ENCODE measurements at regions not wholly inside any gene's neighbourhood (a gene's known extent, or its start where the extent isn't known, plus 50 kb on each side); places are given as distances from the start of the nearest gene placed in this dataset.

- Histone ChIP-seq H3K4me3 (ENCODE audit: low read length in 2 of 2) (no peak overlapping the region), H3K27me3 (ENCODE audit: control insufficient read depth in 2 of 2, insufficient read depth in 1 of 2, low read length in 1 of 2) (no peaks in the 10 kb centered on the region), H3K36me3 (ENCODE audit: control insufficient read depth in 2 of 2, insufficient read depth in 2 of 2, low read length in 1 of 2) (no peaks in the 10 kb centered on the region), H3K4me1 (ENCODE audit: control insufficient read depth in 2 of 2, insufficient read depth in 2 of 2, low read length in 2 of 2) (no peaks in the 10 kb centered on the region), H3K9me3 (ENCODE audit: control insufficient read depth in 2 of 2, insufficient read depth in 1 of 2, low read length in 1 of 2) (peaks cover 0 to 2% of the 10 kb centered on the region in 2 donors), H3K27ac (ENCODE audit: low read depth in 1 of 2, low read length in 1 of 2) (no peak overlapping the region)
- no peak for DNase-seq (ENCODE audit: low read depth in 6 of 9, low spot score in 9 of 9)
These were observed 147.2 kb upstream of the EEPD1 start for GRCh38 chr7:36005876-36006275.

GRCh38 chr7:36006636-36007229, 146.3 kb upstream of the EEPD1 start:
- WGBS, result 91% methylated on average over 5 of the region's 5 CpGs
- Histone ChIP-seq H3K27ac (ENCODE audit: low read depth in 1 of 2, low read length in 1 of 2) (no peak overlapping the region), H3K4me1 (ENCODE audit: control insufficient read depth in 2 of 2, insufficient read depth in 2 of 2, low read length in 2 of 2) (no peaks in the 10 kb centered on the region), H3K9me3 (ENCODE audit: control insufficient read depth in 2 of 2, insufficient read depth in 1 of 2, low read length in 1 of 2) (no peaks in the 10 kb centered on the region), H3K27me3 (ENCODE audit: control insufficient read depth in 2 of 2, insufficient read depth in 1 of 2, low read length in 1 of 2) (no peaks in the 10 kb centered on the region), H3K36me3 (ENCODE audit: control insufficient read depth in 2 of 2, insufficient read depth in 2 of 2, low read length in 1 of 2) (no peaks in the 10 kb centered on the region), H3K4me3 (ENCODE audit: low read length in 2 of 2) (no peak overlapping the region)
- DNase-seq (ENCODE audit: low read depth in 6 of 9, low spot score in 9 of 9), result no peak

GRCh38 chr7:36010656-36011587, 142.1 kb upstream of the EEPD1 start:
- no peaks in the 10 kb centered on the region for H3K4me1 ChIP-seq (ENCODE audit: control insufficient read depth in 2 of 2, insufficient read depth in 2 of 2, low read length in 2 of 2)
- H3K9me3 ChIP-seq (ENCODE audit: control insufficient read depth in 2 of 2, insufficient read depth in 1 of 2, low read length in 1 of 2), result no peaks in the 10 kb centered on the region
- no peaks in the 10 kb centered on the region for H3K27me3 ChIP-seq (ENCODE audit: control insufficient read depth in 2 of 2, insufficient read depth in 1 of 2, low read length in 1 of 2)
- no peaks in the 10 kb centered on the region for H3K36me3 ChIP-seq (ENCODE audit: control insufficient read depth in 2 of 2, insufficient read depth in 2 of 2, low read length in 1 of 2)
- 98% methylated on average over 11 of the region's 11 CpGs for WGBS
- no peak overlapping the region for H3K27ac ChIP-seq (ENCODE audit: low read depth in 1 of 2, low read length in 1 of 2)
- DNase-seq (ENCODE audit: low read depth in 6 of 9, low spot score in 9 of 9), result no peak
- no peak overlapping the region for H3K4me3 ChIP-seq (ENCODE audit: low read length in 2 of 2)

- DNase-seq (ENCODE audit: low read depth in 6 of 9, low spot score in 9 of 9), result no peak
- Histone ChIP-seq H3K4me1 (ENCODE audit: control insufficient read depth in 2 of 2, insufficient read depth in 2 of 2, low read length in 2 of 2) (no peaks in the 10 kb centered on the region), H3K4me3 (ENCODE audit: low read length in 2 of 2) (no peak overlapping the region), H3K27ac (ENCODE audit: low read depth in 1 of 2, low read length in 1 of 2) (no peak overlapping the region), H3K9me3 (ENCODE audit: control insufficient read depth in 2 of 2, insufficient read depth in 1 of 2, low read length in 1 of 2) (no peaks in the 10 kb centered on the region), H3K27me3 (ENCODE audit: control insufficient read depth in 2 of 2, insufficient read depth in 1 of 2, low read length in 1 of 2) (no peaks in the 10 kb centered on the region), H3K36me3 (ENCODE audit: control insufficient read depth in 2 of 2, insufficient read depth in 2 of 2, low read length in 1 of 2) (no peaks in the 10 kb centered on the region)
- 81% methylated on average over 8 of the region's 8 CpGs for WGBS
These were observed 141.5 kb upstream of the EEPD1 start for GRCh38 chr7:36011588-36011965.

- no peak overlapping the region for H3K4me3 ChIP-seq (ENCODE audit: low read length in 2 of 2)
- no peaks in the 10 kb centered on the region for H3K27me3 ChIP-seq (ENCODE audit: control insufficient read depth in 2 of 2, insufficient read depth in 1 of 2, low read length in 1 of 2)
- no peaks in the 10 kb centered on the region for H3K36me3 ChIP-seq (ENCODE audit: control insufficient read depth in 2 of 2, insufficient read depth in 2 of 2, low read length in 1 of 2)
- WGBS, result 97% methylated on average over 7 of the region's 7 CpGs
- H3K27ac ChIP-seq (ENCODE audit: low read depth in 1 of 2, low read length in 1 of 2), result no peak overlapping the region
- no peaks in the 10 kb centered on the region for H3K9me3 ChIP-seq (ENCODE audit: control insufficient read depth in 2 of 2, insufficient read depth in 1 of 2, low read length in 1 of 2)
- no peaks in the 10 kb centered on the region for H3K4me1 ChIP-seq (ENCODE audit: control insufficient read depth in 2 of 2, insufficient read depth in 2 of 2, low read length in 2 of 2)
- no peak for DNase-seq (ENCODE audit: low read depth in 6 of 9, low spot score in 9 of 9)
These were observed 139.6 kb upstream of the EEPD1 start for GRCh38 chr7:36013246-36014014.

GRCh38 chr7:36014961-36015360, 138.1 kb upstream of the EEPD1 start:
- Histone ChIP-seq H3K9me3 (ENCODE audit: control insufficient read depth in 2 of 2, insufficient read depth in 1 of 2, low read length in 1 of 2) (no peaks in the 10 kb centered on the region), H3K27ac (ENCODE audit: low read depth in 1 of 2, low read length in 1 of 2) (no peak overlapping the region), H3K4me3 (ENCODE audit: low read length in 2 of 2) (no peak overlapping the region), H3K4me1 (ENCODE audit: control insufficient read depth in 2 of 2, insufficient read depth in 2 of 2, low read length in 2 of 2) (no peaks in the 10 kb centered on the region), H3K27me3 (ENCODE audit: control insufficient read depth in 2 of 2, insufficient read depth in 1 of 2, low read length in 1 of 2) (no peaks in the 10 kb centered on the region), H3K36me3 (ENCODE audit: control insufficient read depth in 2 of 2, insufficient read depth in 2 of 2, low read length in 1 of 2) (no peaks in the 10 kb centered on the region)
- WGBS, result 99% methylated on average over 9 of the region's 9 CpGs
- no peak for DNase-seq (ENCODE audit: low read depth in 6 of 9, low spot score in 9 of 9)

- H3K36me3 ChIP-seq (ENCODE audit: control insufficient read depth in 2 of 2, insufficient read depth in 2 of 2, low read length in 1 of 2), result no peaks in the 10 kb centered on the region
- no peak overlapping the region for H3K4me3 ChIP-seq (ENCODE audit: low read length in 2 of 2)
- H3K27ac ChIP-seq (ENCODE audit: low read depth in 1 of 2, low read length in 1 of 2), result no peak overlapping the region
- no peaks in the 10 kb centered on the region for H3K4me1 ChIP-seq (ENCODE audit: control insufficient read depth in 2 of 2, insufficient read depth in 2 of 2, low read length in 2 of 2)
- no peak for DNase-seq (ENCODE audit: low read depth in 6 of 9, low spot score in 9 of 9)
- H3K9me3 ChIP-seq (ENCODE audit: control insufficient read depth in 2 of 2, insufficient read depth in 1 of 2, low read length in 1 of 2), result no peaks in the 10 kb centered on the region
- WGBS, result 96% methylated on average over 2 of the region's 2 CpGs
- H3K27me3 ChIP-seq (ENCODE audit: control insufficient read depth in 2 of 2, insufficient read depth in 1 of 2, low read length in 1 of 2), result no peaks in the 10 kb centered on the region
These were observed 137.3 kb upstream of the EEPD1 start for GRCh38 chr7:36015733-36016132.

- Histone ChIP-seq H3K27me3 (ENCODE audit: control insufficient read depth in 2 of 2, insufficient read depth in 1 of 2, low read length in 1 of 2) (no peaks in the 10 kb centered on the region), H3K36me3 (ENCODE audit: control insufficient read depth in 2 of 2, insufficient read depth in 2 of 2, low read length in 1 of 2) (no peaks in the 10 kb centered on the region), H3K4me3 (ENCODE audit: low read length in 2 of 2) (no peak overlapping the region), H3K27ac (ENCODE audit: low read depth in 1 of 2, low read length in 1 of 2) (no peak overlapping the region), H3K4me1 (ENCODE audit: control insufficient read depth in 2 of 2, insufficient read depth in 2 of 2, low read length in 2 of 2) (no peaks in the 10 kb centered on the region), H3K9me3 (ENCODE audit: control insufficient read depth in 2 of 2, insufficient read depth in 1 of 2, low read length in 1 of 2) (no peaks in the 10 kb centered on the region)
- WGBS, result 97% methylated on average over 4 of the region's 4 CpGs
- no peak for DNase-seq (ENCODE audit: low read depth in 6 of 9, low spot score in 9 of 9)
These were observed 136.4 kb upstream of the EEPD1 start for GRCh38 chr7:36016648-36017047.

GRCh38 chr7:36017111-36017510, 135.9 kb upstream of the EEPD1 start:
- DNase-seq (ENCODE audit: low read depth in 6 of 9, low spot score in 9 of 9), result no peak
- H3K27ac ChIP-seq (ENCODE audit: low read depth in 1 of 2, low read length in 1 of 2), result no peak overlapping the region
- H3K9me3 ChIP-seq (ENCODE audit: control insufficient read depth in 2 of 2, insufficient read depth in 1 of 2, low read length in 1 of 2), result no peaks in the 10 kb centered on the region
- WGBS, result 94% methylated on average over 7 of the region's 7 CpGs
- H3K4me3 ChIP-seq (ENCODE audit: low read length in 2 of 2), result no peak overlapping the region
- no peaks in the 10 kb centered on the region for H3K36me3 ChIP-seq (ENCODE audit: control insufficient read depth in 2 of 2, insufficient read depth in 2 of 2, low read length in 1 of 2)
- H3K27me3 ChIP-seq (ENCODE audit: control insufficient read depth in 2 of 2, insufficient read depth in 1 of 2, low read length in 1 of 2), result no peaks in the 10 kb centered on the region
- no peaks in the 10 kb centered on the region for H3K4me1 ChIP-seq (ENCODE audit: control insufficient read depth in 2 of 2, insufficient read depth in 2 of 2, low read length in 2 of 2)
